ENCODE measurements at regions not wholly inside any gene's neighbourhood (a gene's known extent, or its start where the extent isn't known, plus 50 kb on each side); places are given as distances from the start of the nearest gene placed in this dataset.

GRCh38 chr11:71114124-71114851 is 138.1 kb downstream of the SHANK2 start:
- H3K4me1 ChIP-seq (ENCODE audit: control insufficient read depth, insufficient read depth, low read length): peaks cover 15% of the 10 kb centered on the region
- H3K4me3 ChIP-seq (ENCODE audit: low read depth, low read length): no peak overlapping the region
- no peak overlapping the region for H3K9ac ChIP-seq (ENCODE audit: low read length)
- peaks cover 17% of the 10 kb centered on the region; the same call in 1 of the 2 replicates for H3K27me3 ChIP-seq (ENCODE audit: control insufficient read depth, insufficient read depth, low read length)
- peaks cover 5% of the 10 kb centered on the region; the same call in 1 of the 2 replicates for H3K36me3 ChIP-seq (ENCODE audit: control insufficient read depth, insufficient read depth, low read length)
- no peak overlapping the region for H3K27ac ChIP-seq (ENCODE audit: low read depth, low read length)
- H3K9me3 ChIP-seq (ENCODE audit: control insufficient read depth, insufficient read depth, low read depth, low read length): no peaks in the 10 kb centered on the region

- Histone ChIP-seq H3K9ac (ENCODE audit: low read length) (peak overlapping the region; percentile 5), H3K27me3 (ENCODE audit: control insufficient read depth, insufficient read depth, low read length) (peaks cover 19% of the 10 kb centered on the region; the same call in 1 of the 2 replicates), H3K36me3 (ENCODE audit: control insufficient read depth, insufficient read depth, low read length) (peaks cover 8% of the 10 kb centered on the region; the same call in 1 of the 2 replicates), H3K27ac (ENCODE audit: low read depth, low read length) (no peak overlapping the region), H3K9me3 (ENCODE audit: control insufficient read depth, insufficient read depth, low read depth, low read length) (no peaks in the 10 kb centered on the region), H3K4me3 (ENCODE audit: low read depth, low read length) (no peak overlapping the region), H3K4me1 (ENCODE audit: control insufficient read depth, insufficient read depth, low read length) (peaks cover 15% of the 10 kb centered on the region)
Observed at GRCh38 chr11:71112990-71113389, 139.4 kb downstream of the SHANK2 start.

GRCh38 chr11:71112454-71112853 is 139.9 kb downstream of the SHANK2 start:
- Histone ChIP-seq H3K36me3 (ENCODE audit: control insufficient read depth, insufficient read depth, low read length) (peaks cover 8% of the 10 kb centered on the region; the same call in 1 of the 2 replicates), H3K4me1 (ENCODE audit: control insufficient read depth, insufficient read depth, low read length) (peaks cover 15% of the 10 kb centered on the region), H3K9ac (ENCODE audit: low read length) (peak overlapping the region; percentile 5), H3K27me3 (ENCODE audit: control insufficient read depth, insufficient read depth, low read length) (peaks cover 19% of the 10 kb centered on the region; the same call in 1 of the 2 replicates), H3K9me3 (ENCODE audit: control insufficient read depth, insufficient read depth, low read depth, low read length) (no peaks in the 10 kb centered on the region), H3K4me3 (ENCODE audit: low read depth, low read length) (no peak overlapping the region), H3K27ac (ENCODE audit: low read depth, low read length) (no peak overlapping the region)

- Histone ChIP-seq H3K4me1 (ENCODE audit: control insufficient read depth, insufficient read depth, low read length) (peaks cover 15% of the 10 kb centered on the region), H3K4me3 (ENCODE audit: low read depth, low read length) (no peak overlapping the region), H3K9ac (ENCODE audit: low read length) (no peak overlapping the region), H3K27me3 (ENCODE audit: control insufficient read depth, insufficient read depth, low read length) (peaks cover 19% of the 10 kb centered on the region; the same call in 1 of the 2 replicates), H3K9me3 (ENCODE audit: control insufficient read depth, insufficient read depth, low read depth, low read length) (no peaks in the 10 kb centered on the region), H3K27ac (ENCODE audit: low read depth, low read length) (no peak overlapping the region), H3K36me3 (ENCODE audit: control insufficient read depth, insufficient read depth, low read length) (peaks cover 8% of the 10 kb centered on the region; the same call in 1 of the 2 replicates)
Observed at GRCh38 chr11:71109586-71109985, 142.8 kb downstream of the SHANK2 start.

- Histone ChIP-seq H3K27ac (ENCODE audit: low read depth, low read length) (no peak overlapping the region), H3K36me3 (ENCODE audit: control insufficient read depth, insufficient read depth, low read length) (peaks cover 8% of the 10 kb centered on the region; the same call in 1 of the 2 replicates), H3K27me3 (ENCODE audit: control insufficient read depth, insufficient read depth, low read length) (peaks cover 19% of the 10 kb centered on the region; the same call in 1 of the 2 replicates), H3K9ac (ENCODE audit: low read length) (no peak overlapping the region), H3K4me3 (ENCODE audit: low read depth, low read length) (no peak overlapping the region), H3K9me3 (ENCODE audit: control insufficient read depth, insufficient read depth, low read depth, low read length) (no peaks in the 10 kb centered on the region), H3K4me1 (ENCODE audit: control insufficient read depth, insufficient read depth, low read length) (peaks cover 15% of the 10 kb centered on the region)
Observed at GRCh38 chr11:71109186-71109585, 143.2 kb downstream of the SHANK2 start.

GRCh38 chr11:71108013-71108865 is 144.1 kb downstream of the SHANK2 start:
- Histone ChIP-seq H3K9ac (ENCODE audit: low read length) (no peak overlapping the region), H3K9me3 (ENCODE audit: control insufficient read depth, insufficient read depth, low read depth, low read length) (no peaks in the 10 kb centered on the region), H3K4me1 (ENCODE audit: control insufficient read depth, insufficient read depth, low read length) (peaks cover 12% of the 10 kb centered on the region), H3K27me3 (ENCODE audit: control insufficient read depth, insufficient read depth, low read length) (peaks cover 9% of the 10 kb centered on the region; the same call in 1 of the 2 replicates), H3K36me3 (ENCODE audit: control insufficient read depth, insufficient read depth, low read length) (peaks cover 8% of the 10 kb centered on the region; the same call in 1 of the 2 replicates), H3K4me3 (ENCODE audit: low read depth, low read length) (no peak overlapping the region), H3K27ac (ENCODE audit: low read depth, low read length) (no peak overlapping the region)

- H3K27ac ChIP-seq (ENCODE audit: low read depth, low read length): no peak overlapping the region
- no peaks in the 10 kb centered on the region for H3K4me1 ChIP-seq (ENCODE audit: control insufficient read depth, insufficient read depth, low read length)
- peaks cover 2% of the 10 kb centered on the region; the same call in 1 of the 2 replicates for H3K27me3 ChIP-seq (ENCODE audit: control insufficient read depth, insufficient read depth, low read length)
- H3K9me3 ChIP-seq (ENCODE audit: control insufficient read depth, insufficient read depth, low read depth, low read length): no peaks in the 10 kb centered on the region
- H3K9ac ChIP-seq (ENCODE audit: low read length): no peak overlapping the region
- no peak overlapping the region for H3K4me3 ChIP-seq (ENCODE audit: low read depth, low read length)
- H3K36me3 ChIP-seq (ENCODE audit: control insufficient read depth, insufficient read depth, low read length): peaks cover 8% of the 10 kb centered on the region; the same call in 1 of the 2 replicates
Observed at GRCh38 chr11:71106671-71107070, 145.7 kb downstream of the SHANK2 start.

GRCh38 chr11:71103266-71103665 is 149.1 kb downstream of the SHANK2 start:
- Histone ChIP-seq H3K4me1 (ENCODE audit: control insufficient read depth, insufficient read depth, low read length) (no peaks in the 10 kb centered on the region), H3K27me3 (ENCODE audit: control insufficient read depth, insufficient read depth, low read length) (peaks cover 2% of the 10 kb centered on the region; the same call in 1 of the 2 replicates), H3K4me3 (ENCODE audit: low read depth, low read length) (no peak overlapping the region), H3K9me3 (ENCODE audit: control insufficient read depth, insufficient read depth, low read depth, low read length) (no peaks in the 10 kb centered on the region), H3K9ac (ENCODE audit: low read length) (no peak overlapping the region), H3K36me3 (ENCODE audit: control insufficient read depth, insufficient read depth, low read length) (no peaks in the 10 kb centered on the region; the same call in 1 of the 2 replicates), H3K27ac (ENCODE audit: low read depth, low read length) (no peak overlapping the region)

- no peak overlapping the region for H3K4me3 ChIP-seq (ENCODE audit: low read depth, low read length)
- peaks cover 5% of the 10 kb centered on the region; the same call in 1 of the 2 replicates for H3K36me3 ChIP-seq (ENCODE audit: control insufficient read depth, insufficient read depth, low read length)
- H3K27ac ChIP-seq (ENCODE audit: low read depth, low read length): no peak overlapping the region
- H3K9me3 ChIP-seq (ENCODE audit: control insufficient read depth, insufficient read depth, low read depth, low read length): no peaks in the 10 kb centered on the region
- no peaks in the 10 kb centered on the region for H3K4me1 ChIP-seq (ENCODE audit: control insufficient read depth, insufficient read depth, low read length)
- H3K9ac ChIP-seq (ENCODE audit: low read length): no peak overlapping the region
- H3K27me3 ChIP-seq (ENCODE audit: control insufficient read depth, insufficient read depth, low read length): no peaks in the 10 kb centered on the region
Observed at GRCh38 chr11:71102251-71102995, 150.0 kb downstream of the SHANK2 start.

- Histone ChIP-seq H3K9me3 (ENCODE audit: control insufficient read depth, insufficient read depth, low read depth, low read length) (no peaks in the 10 kb centered on the region), H3K27me3 (ENCODE audit: control insufficient read depth, insufficient read depth, low read length) (no peaks in the 10 kb centered on the region), H3K36me3 (ENCODE audit: control insufficient read depth, insufficient read depth, low read length) (peaks cover 5% of the 10 kb centered on the region; the same call in 1 of the 2 replicates), H3K4me1 (ENCODE audit: control insufficient read depth, insufficient read depth, low read length) (no peaks in the 10 kb centered on the region), H3K27ac (ENCODE audit: low read depth, low read length) (no peak overlapping the region), H3K9ac (ENCODE audit: low read length) (no peak overlapping the region), H3K4me3 (ENCODE audit: low read depth, low read length) (no peak overlapping the region)
Observed at GRCh38 chr11:71101606-71102005, 150.8 kb downstream of the SHANK2 start.
